ENCODE measurements at regions not wholly inside any gene's neighbourhood (a gene's known extent, or its start where the extent isn't known, plus 50 kb on each side); places are given as distances from the start of the nearest gene placed in this dataset.

DNA sequence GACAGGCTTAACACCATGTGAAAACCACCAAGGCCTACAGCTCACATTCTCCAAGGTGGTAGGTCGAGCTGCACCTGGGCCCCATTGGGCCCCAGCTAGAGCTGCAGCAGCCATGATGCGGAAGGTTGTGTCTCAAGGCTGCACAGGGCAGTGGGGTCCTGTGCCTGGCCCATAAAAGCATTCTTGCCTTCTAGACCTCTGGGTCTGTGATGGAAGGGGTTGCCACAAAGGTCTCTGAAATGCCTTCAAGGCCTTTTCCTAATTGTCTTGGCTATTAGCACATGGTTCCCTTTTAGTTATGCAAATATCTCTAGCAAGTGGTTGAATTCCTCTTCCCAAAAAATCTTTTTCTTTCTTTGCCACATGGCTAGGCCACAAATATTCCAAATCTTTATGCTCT lies 52.5 kb upstream of the C11orf58 start:
- peak; percentile 23 for DNase-seq (ENCODE audit: low read depth, low spot score)
- peaks cover 16% of the 10 kb centered on the region for H3K27me3 ChIP-seq (ENCODE audit: insufficient read depth, insufficient read length)
- no peak overlapping the region for H3K4me3 ChIP-seq (ENCODE audit: insufficient read length, low read depth)
- TF ChIP-seq YY1 (IDR thresholded peaks at IDR 0.05; ENCODE audit: insufficient read depth, insufficient read length) (no peak), ZNF274 (IDR thresholded peaks at IDR 0.05; ENCODE audit: low read depth, low read length) (no peak), SUZ12 (IDR thresholded peaks at IDR 0.05; ENCODE audit: extremely low read depth, insufficient read depth, insufficient read length) (no peak)
- H3K9ac ChIP-seq (ENCODE audit: insufficient read length, low read depth): no peak overlapping the region
- no peaks in the 10 kb centered on the region for H3K4me1 ChIP-seq (ENCODE audit: insufficient read depth, insufficient read length)
- peaks cover 5% of the 10 kb centered on the region; the same call in 1 of the 2 replicates for H3K9me3 ChIP-seq (ENCODE audit: insufficient read depth, low read length)
- H3K36me3 ChIP-seq (ENCODE audit: insufficient read depth, insufficient read length, low read length): no peaks in the 10 kb centered on the region

- no peaks in the 10 kb centered on the region for H3K36me3 ChIP-seq (ENCODE audit: insufficient read depth, insufficient read length, low read length)
- H3K27me3 ChIP-seq (ENCODE audit: insufficient read depth, insufficient read length): no peaks in the 10 kb centered on the region
- TF ChIP-seq SUZ12 (IDR thresholded peaks at IDR 0.05; ENCODE audit: extremely low read depth, insufficient read depth, insufficient read length) (no peak), YY1 (IDR thresholded peaks at IDR 0.05; ENCODE audit: insufficient read depth, insufficient read length) (no peak), ZNF274 (IDR thresholded peaks at IDR 0.05; ENCODE audit: low read depth, low read length) (no peak)
- no peaks in the 10 kb centered on the region for H3K9me3 ChIP-seq (ENCODE audit: insufficient read depth, low read length)
- no peaks in the 10 kb centered on the region for H3K4me1 ChIP-seq (ENCODE audit: insufficient read depth, insufficient read length)
- no peak for DNase-seq (ENCODE audit: low read depth, low spot score)
- no peak overlapping the region for H3K9ac ChIP-seq (ENCODE audit: insufficient read length, low read depth)
- H3K4me3 ChIP-seq (ENCODE audit: insufficient read length, low read depth): no peak overlapping the region
Observed at GRCh38 chr11:16678466-16679116, 59.9 kb upstream of the C11orf58 start.

- H3K9ac ChIP-seq (ENCODE audit: insufficient read length, low read depth): no peak overlapping the region
- no peaks in the 10 kb centered on the region for H3K27me3 ChIP-seq (ENCODE audit: insufficient read depth, insufficient read length)
- H3K4me3 ChIP-seq (ENCODE audit: insufficient read length, low read depth): no peak overlapping the region
- no peaks in the 10 kb centered on the region for H3K36me3 ChIP-seq (ENCODE audit: insufficient read depth, insufficient read length, low read length)
- DNase-seq (ENCODE audit: low read depth, low spot score): peak; percentile 70
- peaks cover 8% of the 10 kb centered on the region for H3K4me1 ChIP-seq (ENCODE audit: insufficient read depth, insufficient read length)
- TF ChIP-seq SUZ12 (IDR thresholded peaks at IDR 0.05; ENCODE audit: extremely low read depth, insufficient read depth, insufficient read length) (no peak), YY1 (IDR thresholded peaks at IDR 0.05; ENCODE audit: insufficient read depth, insufficient read length) (no peak), ZNF274 (IDR thresholded peaks at IDR 0.05; ENCODE audit: low read depth, low read length) (no peak)
- H3K9me3 ChIP-seq (ENCODE audit: insufficient read depth, low read length): peaks cover 6% of the 10 kb centered on the region; the same call in 1 of the 2 replicates
Observed at GRCh38 chr11:16669799-16670415, 68.5 kb upstream of the C11orf58 start.

GRCh38 chr11:16632295-16633200 lies 105.9 kb upstream of the C11orf58 start:
- no peak for DNase-seq (ENCODE audit: low read depth, low spot score)
- H3K9me3 ChIP-seq (ENCODE audit: insufficient read depth, low read length): peaks cover 31% of the 10 kb centered on the region
- H3K36me3 ChIP-seq (ENCODE audit: insufficient read depth, insufficient read length, low read length): no peaks in the 10 kb centered on the region
- no peaks in the 10 kb centered on the region for H3K4me1 ChIP-seq (ENCODE audit: insufficient read depth, insufficient read length)
- H3K9ac ChIP-seq (ENCODE audit: insufficient read length, low read depth): no peak overlapping the region
- no peak overlapping the region for H3K4me3 ChIP-seq (ENCODE audit: insufficient read length, low read depth)
- H3K27me3 ChIP-seq (ENCODE audit: insufficient read depth, insufficient read length): no peaks in the 10 kb centered on the region
- TF ChIP-seq ZNF274 (IDR thresholded peaks at IDR 0.05; ENCODE audit: low read depth, low read length): no peak
- TF ChIP-seq SUZ12 (IDR thresholded peaks at IDR 0.05; ENCODE audit: extremely low read depth, insufficient read depth, insufficient read length): no peak
- TF ChIP-seq YY1 (IDR thresholded peaks at IDR 0.05; ENCODE audit: insufficient read depth, insufficient read length): no peak

DNA sequence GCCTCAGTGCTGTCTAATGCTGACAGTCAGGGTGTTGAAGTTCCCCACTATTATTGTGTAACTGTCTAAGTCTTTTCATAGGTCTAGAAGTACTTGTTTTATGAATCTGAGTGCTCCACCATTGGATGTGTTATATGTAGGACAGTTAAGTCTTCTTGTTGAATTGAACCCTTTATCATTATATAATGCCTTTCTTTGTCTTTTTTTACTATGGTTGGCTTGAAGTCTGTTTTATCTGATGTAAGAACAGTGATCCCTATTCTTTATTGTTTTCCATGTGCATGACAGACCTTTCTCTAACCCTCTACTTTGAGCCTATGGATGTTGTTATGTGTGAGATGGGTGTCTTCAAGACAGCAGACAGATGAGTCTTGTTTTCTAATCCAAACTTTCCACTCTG lies 107.8 kb upstream of the C11orf58 start:
- Histone ChIP-seq H3K9ac (ENCODE audit: insufficient read length, low read depth) (no peak overlapping the region), H3K4me3 (ENCODE audit: insufficient read length, low read depth) (no peak overlapping the region), H3K36me3 (ENCODE audit: insufficient read depth, insufficient read length, low read length) (no peaks in the 10 kb centered on the region), H3K27me3 (ENCODE audit: insufficient read depth, insufficient read length) (no peaks in the 10 kb centered on the region), H3K9me3 (ENCODE audit: insufficient read depth, low read length) (peaks cover 18% of the 10 kb centered on the region; the same call in 1 of the 2 replicates), H3K4me1 (ENCODE audit: insufficient read depth, insufficient read length) (no peaks in the 10 kb centered on the region)
- no peak for DNase-seq (ENCODE audit: low read depth, low spot score)
- TF ChIP-seq ZNF274 (IDR thresholded peaks at IDR 0.05; ENCODE audit: low read depth, low read length) (no peak), SUZ12 (IDR thresholded peaks at IDR 0.05; ENCODE audit: extremely low read depth, insufficient read depth, insufficient read length) (no peak), YY1 (IDR thresholded peaks at IDR 0.05; ENCODE audit: insufficient read depth, insufficient read length) (no peak)

DNA sequence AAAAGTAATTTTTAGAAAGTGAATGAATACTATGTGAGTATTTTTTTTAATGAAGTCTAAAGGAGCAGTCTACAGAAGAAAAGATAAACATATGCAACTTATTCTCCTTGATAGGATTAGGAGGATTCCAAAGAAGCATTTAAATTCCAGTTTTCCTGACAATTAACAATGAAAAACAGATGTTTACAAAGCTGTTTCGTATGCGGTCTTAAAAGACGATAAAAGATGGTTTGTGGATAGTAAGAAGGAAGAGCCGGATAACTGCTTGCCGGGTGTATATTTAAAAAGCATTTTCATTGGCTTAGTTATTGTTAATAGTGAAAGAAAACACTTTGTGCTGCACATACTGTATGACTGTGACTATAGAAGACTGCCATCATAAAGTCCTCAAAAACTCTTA lies 120.0 kb upstream of the C11orf58 start:
- peaks cover 18% of the 10 kb centered on the region for H3K27me3 ChIP-seq (ENCODE audit: insufficient read depth, insufficient read length)
- H3K4me1 ChIP-seq (ENCODE audit: insufficient read depth, insufficient read length): no peaks in the 10 kb centered on the region
- H3K36me3 ChIP-seq (ENCODE audit: insufficient read depth, insufficient read length, low read length): no peaks in the 10 kb centered on the region
- H3K4me3 ChIP-seq (ENCODE audit: insufficient read length, low read depth): no peak overlapping the region
- H3K9ac ChIP-seq (ENCODE audit: insufficient read length, low read depth): no peak overlapping the region
- no peak for DNase-seq (ENCODE audit: low read depth, low spot score)
- H3K9me3 ChIP-seq (ENCODE audit: insufficient read depth, low read length): no peaks in the 10 kb centered on the region
- no peak for TF ChIP-seq ZNF274 (IDR thresholded peaks at IDR 0.05; ENCODE audit: low read depth, low read length)
- TF ChIP-seq SUZ12 (IDR thresholded peaks at IDR 0.05; ENCODE audit: extremely low read depth, insufficient read depth, insufficient read length): no peak
- TF ChIP-seq YY1 (IDR thresholded peaks at IDR 0.05; ENCODE audit: insufficient read depth, insufficient read length): no peak

- Histone ChIP-seq H3K36me3 (ENCODE audit: insufficient read depth, insufficient read length, low read length) (no peaks in the 10 kb centered on the region), H3K4me1 (ENCODE audit: insufficient read depth, insufficient read length) (peaks cover 4% of the 10 kb centered on the region), H3K27me3 (ENCODE audit: insufficient read depth, insufficient read length) (peaks cover 48% of the 10 kb centered on the region), H3K4me3 (ENCODE audit: insufficient read length, low read depth) (no peak overlapping the region), H3K9ac (ENCODE audit: insufficient read length, low read depth) (no peak overlapping the region), H3K9me3 (ENCODE audit: insufficient read depth, low read length) (no peaks in the 10 kb centered on the region)
- TF ChIP-seq YY1 (IDR thresholded peaks at IDR 0.05; ENCODE audit: insufficient read depth, insufficient read length): no peak
- no peak for TF ChIP-seq SUZ12 (IDR thresholded peaks at IDR 0.05; ENCODE audit: extremely low read depth, insufficient read depth, insufficient read length)
- TF ChIP-seq ZNF274 (IDR thresholded peaks at IDR 0.05; ENCODE audit: low read depth, low read length): no peak
- no peak for DNase-seq (ENCODE audit: low read depth, low spot score)
Observed at GRCh38 chr11:16615480-16615879, 123.0 kb upstream of the C11orf58 start.
